ENCODE measurements at regions not wholly inside any gene's neighbourhood (a gene's known extent, or its start where the extent isn't known, plus 50 kb on each side); places are given as distances from the start of the nearest gene placed in this dataset.

- DNase-seq (ENCODE audit: low spot score in 2 of 2), result no peak
- TF ChIP-seq CTCF (IDR thresholded peaks at IDR 0.05), result no peak
- no peak overlapping the region for H3K27ac ChIP-seq
- peaks cover 0 to 6% of the 10 kb centered on the region in 2 donors for H3K4me1 ChIP-seq
- H3K9me3 ChIP-seq, result no peaks in the 10 kb centered on the region
- no peaks in the 10 kb centered on the region for H3K27me3 ChIP-seq
- no peaks in the 10 kb centered on the region for H3K36me3 ChIP-seq
- no peak overlapping the region for H3K4me3 ChIP-seq
- intact Hi-C loops (cut with DNase I), result no loop called here
Measured at GRCh38 chr11:130638033-130638432, 189.6 kb downstream of the ADAMTS15 start.

GRCh38 chr11:130638624-130639023 lies 190.2 kb downstream of the ADAMTS15 start:
- Histone ChIP-seq H3K27ac (no peak overlapping the region), H3K9me3 (no peaks in the 10 kb centered on the region), H3K4me3 (no peak overlapping the region), H3K36me3 (no peaks in the 10 kb centered on the region), H3K4me1 (peaks cover 0 to 6% of the 10 kb centered on the region in 2 donors), H3K27me3 (no peaks in the 10 kb centered on the region)
- intact Hi-C loops (cut with DNase I), result no loop called here
- DNase-seq (ENCODE audit: low spot score in 2 of 2), result no peak
- TF ChIP-seq CTCF (IDR thresholded peaks at IDR 0.05), result no peak

DNA sequence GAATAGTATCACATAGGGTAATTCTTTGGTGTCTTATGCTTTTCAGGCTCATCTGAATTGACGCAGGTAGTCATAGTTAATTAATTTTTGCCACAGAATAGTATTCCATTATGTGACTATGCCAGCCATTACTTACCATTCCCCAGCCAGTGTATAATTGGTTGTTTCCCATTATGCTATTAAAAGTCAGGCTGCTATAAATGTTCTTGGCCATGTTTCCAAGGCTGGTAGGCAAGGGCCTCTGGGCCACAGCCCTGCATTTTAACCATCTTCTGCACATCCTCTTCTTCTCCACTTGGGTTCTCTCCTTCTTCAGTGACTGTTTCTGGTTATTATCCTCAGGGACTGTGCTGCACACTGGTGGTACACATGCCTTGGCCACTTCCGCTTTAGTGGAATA lies 190.9 kb downstream of the ADAMTS15 start:
- no peak overlapping the region for H3K4me3 ChIP-seq
- no peaks in the 10 kb centered on the region for H3K36me3 ChIP-seq
- TF ChIP-seq CTCF (IDR thresholded peaks at IDR 0.05), result no peak
- no peaks in the 10 kb centered on the region for H3K27me3 ChIP-seq
- intact Hi-C loops (cut with DNase I), result no loop called here
- H3K4me1 ChIP-seq, result peaks cover 3 to 7% of the 10 kb centered on the region in 2 donors
- DNase-seq (ENCODE audit: low spot score in 2 of 2), result no peak
- H3K9me3 ChIP-seq, result no peaks in the 10 kb centered on the region
- H3K27ac ChIP-seq, result no peak overlapping the region

DNA sequence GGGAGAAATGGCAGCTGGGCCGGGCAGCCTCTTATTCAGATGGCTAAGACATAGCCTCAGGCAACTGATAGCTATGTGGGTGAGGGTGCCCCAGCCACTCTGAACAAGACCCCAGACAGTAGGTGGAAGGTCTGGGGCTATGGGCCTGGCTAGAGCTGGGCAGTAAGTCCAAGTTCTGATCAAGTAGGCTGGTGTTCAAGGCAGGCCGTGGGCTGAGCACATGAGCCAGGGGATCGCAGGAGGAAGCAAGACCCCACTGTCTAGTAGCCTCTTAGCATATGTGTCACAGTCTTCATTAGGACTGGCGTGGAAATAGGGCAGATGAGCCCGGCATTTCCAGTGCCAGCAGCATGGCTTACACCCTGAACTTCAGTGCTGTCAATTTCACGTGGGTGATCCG lies 192.1 kb downstream of the ADAMTS15 start:
- intact Hi-C loops (cut with DNase I), result no loop called here
- H3K27ac ChIP-seq, result no peak overlapping the region
- no peak for DNase-seq (ENCODE audit: low spot score in 2 of 2)
- no peak for TF ChIP-seq CTCF (IDR thresholded peaks at IDR 0.05)
- peaks cover 2 to 3% of the 10 kb centered on the region in 2 donors for H3K4me1 ChIP-seq
- H3K4me3 ChIP-seq, result no peak overlapping the region
- H3K36me3 ChIP-seq, result no peaks in the 10 kb centered on the region
- H3K9me3 ChIP-seq, result no peaks in the 10 kb centered on the region
- no peaks in the 10 kb centered on the region for H3K27me3 ChIP-seq

- TF ChIP-seq CTCF (IDR thresholded peaks at IDR 0.05), result no peak
- H3K9me3 ChIP-seq, result no peaks in the 10 kb centered on the region
- no peaks in the 10 kb centered on the region for H3K36me3 ChIP-seq
- intact Hi-C loops (cut with DNase I), result no loop called here
- DNase-seq (ENCODE audit: low spot score in 2 of 2), result no peak
- H3K4me1 ChIP-seq, result peaks cover 6 to 9% of the 10 kb centered on the region in 2 donors
- H3K27me3 ChIP-seq, result no peaks in the 10 kb centered on the region
- no peak overlapping the region for H3K4me3 ChIP-seq
- no peak overlapping the region for H3K27ac ChIP-seq
Measured at GRCh38 chr11:130641876-130642275, 193.4 kb downstream of the ADAMTS15 start.

DNA sequence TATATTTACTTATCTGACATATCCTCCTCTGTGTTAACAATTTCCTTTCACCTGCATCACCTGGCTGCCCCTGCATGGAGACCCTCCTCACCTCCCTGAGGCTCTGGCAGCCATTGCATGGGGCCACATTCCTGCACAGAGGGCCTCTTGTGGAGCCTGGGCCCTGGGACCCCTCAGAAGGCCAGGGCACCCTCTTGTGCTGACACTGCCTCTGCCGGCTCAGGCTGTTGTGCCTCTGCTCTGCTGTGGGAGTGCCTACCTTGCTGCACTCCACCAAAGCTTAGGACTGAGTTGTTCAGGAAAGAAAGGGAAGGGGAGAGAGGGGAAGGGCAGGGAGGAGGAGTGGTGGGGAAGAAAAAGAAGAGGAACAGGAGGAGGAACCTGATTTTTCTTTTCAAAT lies 194.5 kb downstream of the ADAMTS15 start:
- Histone ChIP-seq H3K27me3 (no peaks in the 10 kb centered on the region), H3K27ac (no peak overlapping the region), H3K36me3 (no peaks in the 10 kb centered on the region), H3K4me1 (peaks cover 6 to 18% of the 10 kb centered on the region in 2 donors), H3K4me3 (no peak overlapping the region), H3K9me3 (no peaks in the 10 kb centered on the region)
- DNase-seq (ENCODE audit: low spot score in 2 of 2), result no peak
- intact Hi-C loops (cut with DNase I), result no loop called here
- no peak for TF ChIP-seq CTCF (IDR thresholded peaks at IDR 0.05)
